Endodermal cell (in vitro differentiated cells): ENCODE measurements at regions not wholly inside any gene's neighbourhood (a gene's known extent, or its start where the extent isn't known, plus 50 kb on each side); places are given as distances from the start of the nearest gene placed in this dataset.

Experiments
- DNase-seq: peaks from one replicate; pipeline ENCODE4 v3.0.0-alpha.2; 2017
- H3K27ac ChIP-seq: 2 replicates; pipeline ENCODE4 v1.5.1; 2013; ENCODE audit warnings: mild to moderate bottlenecking, low read depth, low read length, moderate library complexity
- H3K27me3 ChIP-seq: 2 replicates; pipeline ENCODE4 v1.6.1; 2013; ENCODE audit warnings: mild to moderate bottlenecking, low read length, moderate library complexity; ENCODE audit not compliant: insufficient read depth, control insufficient read depth, poor library complexity, severe bottlenecking
- H3K36me3 ChIP-seq: 2 replicates; pipeline ENCODE4 v1.7.0; 2013; ENCODE audit warnings: mild to moderate bottlenecking, low read length, moderate library complexity; ENCODE audit not compliant: control insufficient read depth, insufficient read depth
- H3K4me1 ChIP-seq: one replicate; pipeline ENCODE4 v1.7.0; 2013; ENCODE audit warnings: low read length; ENCODE audit not compliant: control insufficient read depth, insufficient read depth
- H3K4me3 ChIP-seq: 2 replicates; pipeline ENCODE4 v1.5.1; 2013; ENCODE audit warnings: mild to moderate bottlenecking, low read length, moderate library complexity
- H3K9ac ChIP-seq: 2 replicates; pipeline ENCODE4 v1.6.1; 2013; ENCODE audit warnings: mild to moderate bottlenecking, low read length, moderate library complexity; ENCODE audit not compliant: poor library complexity, severe bottlenecking; ENCODE audit errors: extremely low read depth
- H3K9me3 ChIP-seq: 2 replicates; pipeline ENCODE4 v1.6.1; 2013; ENCODE audit warnings: mild to moderate bottlenecking, low read length, moderate library complexity; ENCODE audit not compliant: control insufficient read depth
- H3K27ac Mint-ChIP-seq: 2 replicates; pipeline ENCODE4 v1.8.0; 2020; ENCODE audit warnings: mixed read lengths
- H3K27me3 Mint-ChIP-seq: 2 replicates; pipeline ENCODE4 v1.8.0; 2021; ENCODE audit warnings: mild to moderate bottlenecking, mixed read lengths; ENCODE audit not compliant: insufficient read depth
- H3K36me3 Mint-ChIP-seq: 2 replicates; pipeline ENCODE4 v1.8.0; 2020; ENCODE audit warnings: low read depth, mixed read lengths
- H3K4me1 Mint-ChIP-seq: 2 replicates; pipeline ENCODE4 v1.8.0; 2020; ENCODE audit warnings: mixed read lengths
- H3K4me3 Mint-ChIP-seq: 2 replicates; pipeline ENCODE4 v1.8.0; 2020; ENCODE audit warnings: mild to moderate bottlenecking, moderate library complexity, mixed read lengths
- H3K9me3 Mint-ChIP-seq: 2 replicates; pipeline ENCODE4 v1.8.0; 2020; ENCODE audit warnings: mild to moderate bottlenecking, mixed read lengths
- WGBS, 2 experiments: methylation state at CpG; one replicate each; pipeline versions ENCODE4 v1.1.5 to v1.1.7; 2013; ENCODE audit warnings: missing lambda C conversion rate in 2 of 2, mixed read lengths in 1 of 2; ENCODE audit not compliant: insufficient coverage in 1 of 2, insufficient read length in 1 of 2; 5-methylcytosine and 5-hydroxymethylcytosine counted together
- TF ChIP-seq, protein P1 (sequence below): fragments of 200-600 bp; sonication (generic); conservative IDR thresholded peaks from 2 replicates; pipeline ENCODE4 v1.5.0; 2021; ENCODE audit warnings: antibody characterized with exemption, mild to moderate bottlenecking

DNA sequence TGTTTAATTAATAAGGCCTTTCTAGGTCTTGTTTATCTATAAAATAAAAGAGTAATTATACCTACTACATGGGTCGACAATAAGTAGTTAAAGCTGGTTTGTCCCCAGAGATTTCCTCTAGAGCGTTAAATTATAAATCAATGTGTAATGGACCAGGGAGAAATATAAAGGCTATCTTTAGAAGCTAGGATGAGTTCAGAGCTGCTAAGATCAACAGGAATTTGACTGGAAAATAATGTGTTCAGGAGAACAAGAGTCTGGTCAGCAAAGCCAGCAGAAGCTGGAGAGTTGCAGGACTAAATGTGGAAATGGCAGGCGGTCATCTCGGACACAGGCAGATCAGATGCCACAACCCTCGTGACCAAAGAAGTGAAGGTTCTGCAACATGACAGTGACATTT is 428.8 kb downstream of the EPM2A start:
- no peaks in the 10 kb centered on the region for H3K27me3 Mint-ChIP-seq

DNA sequence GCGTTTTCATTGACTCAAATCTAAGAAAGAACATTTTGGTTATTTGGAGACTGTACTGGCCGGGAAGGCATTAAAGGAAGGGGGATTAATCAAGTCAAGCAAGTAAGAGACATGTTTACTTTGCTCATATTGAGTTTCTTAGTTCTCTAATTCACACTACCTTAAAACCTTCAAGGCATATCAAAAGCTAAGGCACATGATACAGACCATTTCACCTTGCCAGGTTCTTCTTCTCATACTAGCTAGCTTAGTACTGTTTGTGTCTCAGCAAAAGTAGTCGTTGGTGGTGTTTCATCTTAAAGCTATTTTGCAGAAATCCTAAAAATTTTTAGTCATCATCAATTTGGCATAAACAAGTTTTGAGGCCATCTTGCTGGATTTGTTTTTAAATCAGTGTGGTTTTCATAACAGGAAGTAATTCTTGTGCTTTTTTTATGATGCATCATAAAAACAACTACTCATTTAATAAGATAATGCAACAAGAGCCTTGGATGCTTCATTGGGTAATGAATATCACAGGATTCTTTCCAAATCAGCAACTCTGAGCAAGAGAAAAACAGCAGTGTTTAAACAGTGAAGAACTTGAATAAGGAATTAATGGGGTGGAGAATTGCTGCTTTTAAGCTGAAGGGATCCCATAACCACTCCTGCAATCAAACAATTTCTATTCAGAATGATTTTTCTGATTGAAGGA is 425.3 kb downstream of the EPM2A start:
- no peaks in the 10 kb centered on the region for H3K9me3 ChIP-seq
- Mint-ChIP-seq H3K4me1 (peaks cover 11% of the 10 kb centered on the region), H3K27ac (no peak overlapping the region), H3K9me3 (no peaks in the 10 kb centered on the region), H3K4me3 (no peak overlapping the region), H3K36me3 (no peaks in the 10 kb centered on the region), H3K27me3 (no peaks in the 10 kb centered on the region)
- TF ChIP-seq, protein P1, sequence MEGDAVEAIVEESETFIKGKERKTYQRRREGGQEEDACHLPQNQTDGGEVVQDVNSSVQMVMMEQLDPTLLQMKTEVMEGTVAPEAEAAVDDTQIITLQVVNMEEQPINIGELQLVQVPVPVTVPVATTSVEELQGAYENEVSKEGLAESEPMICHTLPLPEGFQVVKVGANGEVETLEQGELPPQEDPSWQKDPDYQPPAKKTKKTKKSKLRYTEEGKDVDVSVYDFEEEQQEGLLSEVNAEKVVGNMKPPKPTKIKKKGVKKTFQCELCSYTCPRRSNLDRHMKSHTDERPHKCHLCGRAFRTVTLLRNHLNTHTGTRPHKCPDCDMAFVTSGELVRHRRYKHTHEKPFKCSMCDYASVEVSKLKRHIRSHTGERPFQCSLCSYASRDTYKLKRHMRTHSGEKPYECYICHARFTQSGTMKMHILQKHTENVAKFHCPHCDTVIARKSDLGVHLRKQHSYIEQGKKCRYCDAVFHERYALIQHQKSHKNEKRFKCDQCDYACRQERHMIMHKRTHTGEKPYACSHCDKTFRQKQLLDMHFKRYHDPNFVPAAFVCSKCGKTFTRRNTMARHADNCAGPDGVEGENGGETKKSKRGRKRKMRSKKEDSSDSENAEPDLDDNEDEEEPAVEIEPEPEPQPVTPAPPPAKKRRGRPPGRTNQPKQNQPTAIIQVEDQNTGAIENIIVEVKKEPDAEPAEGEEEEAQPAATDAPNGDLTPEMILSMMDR: no peak
- peaks cover 7% of the 10 kb centered on the region for H3K4me1 ChIP-seq
- H3K27me3 ChIP-seq: no peaks in the 10 kb centered on the region
- no peaks in the 10 kb centered on the region for H3K36me3 ChIP-seq
- WGBS, 2 experiments: 97% methylated on average over 3 of the region's 3 CpGs
- DNase-seq: no peak
- H3K27ac ChIP-seq: no peak overlapping the region
- no peak overlapping the region for H3K9ac ChIP-seq
- no peak overlapping the region for H3K4me3 ChIP-seq

More for the DNA sequence above, 428.8 kb downstream of the EPM2A start:
- peaks cover 11% of the 10 kb centered on the region for H3K4me1 ChIP-seq
- H3K9me3 ChIP-seq: no peaks in the 10 kb centered on the region
- H3K4me1 Mint-ChIP-seq: peaks cover 11% of the 10 kb centered on the region
- H3K9me3 Mint-ChIP-seq: no peaks in the 10 kb centered on the region
- H3K27ac Mint-ChIP-seq: no peak overlapping the region
- H3K9ac ChIP-seq: no peak overlapping the region
- H3K4me3 ChIP-seq: no peak overlapping the region
- H3K4me3 Mint-ChIP-seq: no peak overlapping the region
- no peaks in the 10 kb centered on the region for H3K27me3 ChIP-seq
- DNase-seq: no peak
- TF ChIP-seq, protein P1: no peak
- H3K27ac ChIP-seq: no peak overlapping the region
- H3K36me3 ChIP-seq: no peaks in the 10 kb centered on the region
- H3K36me3 Mint-ChIP-seq: no peaks in the 10 kb centered on the region
- WGBS, 2 experiments: 91 to 92% methylated on average over 4 to 5 of the region's 5 CpGs

DNA sequence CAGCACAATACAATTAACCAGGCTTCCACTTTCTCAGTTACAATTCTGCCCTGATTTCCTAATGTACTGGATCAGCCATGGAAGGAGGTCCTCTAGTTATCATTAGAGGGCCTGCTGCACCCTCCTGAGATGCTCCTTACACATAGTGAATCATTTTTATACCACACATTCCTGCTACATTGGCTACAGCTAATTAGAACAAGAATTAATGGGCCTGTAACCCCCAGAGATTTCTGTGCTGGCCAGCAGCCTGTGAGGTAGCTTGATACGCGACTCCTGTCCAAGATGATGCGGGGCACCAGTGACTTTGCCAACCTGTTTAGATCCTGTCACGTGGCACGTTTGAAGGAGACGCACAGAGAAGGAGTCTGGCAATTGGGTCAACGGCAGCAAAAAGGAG is 422.8 kb downstream of the EPM2A start:
- Mint-ChIP-seq H3K36me3 (no peaks in the 10 kb centered on the region), H3K27ac (no peak overlapping the region), H3K27me3 (no peaks in the 10 kb centered on the region), H3K4me3 (no peak overlapping the region), H3K4me1 (peaks cover 11% of the 10 kb centered on the region), H3K9me3 (peaks cover 1% of the 10 kb centered on the region)
- Histone ChIP-seq H3K27me3 (no peaks in the 10 kb centered on the region), H3K4me1 (peaks cover 6% of the 10 kb centered on the region), H3K36me3 (no peaks in the 10 kb centered on the region), H3K27ac (no peak overlapping the region), H3K9ac (no peak overlapping the region), H3K4me3 (no peak overlapping the region), H3K9me3 (peaks cover 5% of the 10 kb centered on the region)
- 95 to 97% methylated on average over 7 of the region's 7 CpGs for WGBS, 2 experiments
- TF ChIP-seq, protein P1: no peak
- DNase-seq: no peak
